Transverse colon (tissue), 4 donors: ENCODE measurements at regions not wholly inside any gene's neighbourhood (a gene's known extent, or its start where the extent isn't known, plus 50 kb on each side); places are given as distances from the start of the nearest gene placed in this dataset.

Source experiments
- DNase-seq: peaks from one replicate; pipeline ENCODE4 v3.0.0-alpha.2; 2019
- H3K27ac ChIP-seq, 4 donors: fragments of 200-600 bp; sonication (generic); 2 replicates each; pipeline ENCODE4 v1.5.1; 2016 to 2018; ENCODE audit warnings: inconsistent platforms in 4 of 4
- H3K27me3 ChIP-seq: fragments of 200-600 bp; sonication (generic); 2 replicates; pipeline ENCODE4 v1.5.1; 2017; ENCODE audit warnings: inconsistent platforms
- H3K36me3 ChIP-seq, 4 donors: fragments of 200-600 bp; sonication (generic); 2 replicates each; pipeline ENCODE4 v1.5.1; 2017 to 2019; ENCODE audit warnings: inconsistent platforms in 4 of 4
- H3K4me1 ChIP-seq, 4 donors: fragments of 200-600 bp; sonication (generic); 2 replicates each; pipeline ENCODE4 v1.5.1; 2017 to 2020; ENCODE audit warnings: inconsistent platforms in 4 of 4
- H3K4me3 ChIP-seq, 4 donors: fragments of 200-600 bp; sonication (generic); 1 replicate in 1 of 4; 2 replicates in 3 of 4; pipeline versions ENCODE4 v1.5.1 to v1.6.1; 2017 to 2019; ENCODE audit warnings: inconsistent platforms in 4 of 4
- H3K9me3 ChIP-seq, 2 donors: fragments of 200-600 bp; sonication (generic); 2 replicates each; pipeline ENCODE4 v1.5.1; 2017 to 2019; ENCODE audit warnings: inconsistent platforms in 2 of 2
- CTCF ChIP-seq, 5 experiments: fragments of 200-600 bp in 3 of 5; fragments of 450-650 bp in 2 of 5; sonication (generic) in 3 of 5; IDR thresholded peaks; 1 replicate in 2 of 5; 2 replicates in 3 of 5; pipeline ENCODE4 v1.5.1; 2016 to 2017; ENCODE audit warnings: antibody characterized with exemption in 5 of 5, inconsistent platforms in 3 of 5, mild to moderate bottlenecking in 2 of 5, moderate library complexity in 1 of 5
- EP300 ChIP-seq: sonication (generic); formaldehyde crosslinking; IDR thresholded peaks from one replicate; pipeline ENCODE4 v1.6.1; 2017; ENCODE audit warnings: antibody characterized with exemption, low read depth
- POLR2A ChIP-seq: fragments of 450-650 bp; IDR thresholded peaks from one replicate; pipeline ENCODE4 v1.6.1; 2016; ENCODE audit warnings: antibody characterized with exemption, mild to moderate bottlenecking, moderate library complexity
- POLR2AphosphoS5 ChIP-seq, 3 donors: sonication (generic); formaldehyde crosslinking; IDR thresholded peaks; one replicate each; pipeline ENCODE4 v1.6.1; 2016; ENCODE audit warnings: antibody characterized with exemption in 3 of 3
- WGBS, 2 donors: methylation state at CpG; one replicate each; pipeline ENCODE4 v1.1.5; 2018; ENCODE audit warnings: low coverage in 1 of 2; 5-methylcytosine and 5-hydroxymethylcytosine counted together
- in situ Hi-C, 4 donors: fragments of 200-750 bp; cut with MboI; loops; one replicate each; pipeline versions ENCODE4 v1.15.0 to v1.15.1; 2017; ENCODE audit warnings: low sequenced_read_pairs in 3 of 4, low pct_ligation_motif_present in 1 of 4, low pct_unique_long_range_greater_than_20kb in 1 of 4
- intact Hi-C: fragments of 100-400 bp; cut with DNase I; formaldehyde crosslinking; loops from one replicate; pipeline ENCODE4 v1.15.1; 2023; ENCODE audit warnings: low total_unique reads

- no peaks in the 10 kb centered on the region for H3K36me3 ChIP-seq
Observed at GRCh38 chr7:156318426-156318825, 322.1 kb upstream of the RNF32 start.

GRCh38 chr7:156309016-156309620 is 331.5 kb upstream of the RNF32 start:
- 75 to 76% methylated on average over 6 to 15 of the region's 15 CpGs for WGBS, 2 donors
- Histone ChIP-seq H3K36me3 (no peaks in the 10 kb centered on the region), H3K9me3 (no peaks in the 10 kb centered on the region), H3K27me3 (no peaks in the 10 kb centered on the region), H3K4me1 (peaks cover 0 to 3% (median 1%) of the 10 kb centered on the region in 4 donors), H3K4me3 (no peak overlapping the region), H3K27ac (no peak overlapping the region)
- TF ChIP-seq CTCF (IDR thresholded peaks at IDR 0.05): no peak
- no peak for TF ChIP-seq POLR2AphosphoS5 (IDR thresholded peaks at IDR 0.05)
- TF ChIP-seq POLR2A: no peak
- no peak for TF ChIP-seq EP300
- in situ Hi-C loops (no loop called here), intact Hi-C loops (no loop called here)
- no peak for DNase-seq

More at GRCh38 chr7:156318426-156318825, 322.1 kb upstream of the RNF32 start:
- H3K4me3 ChIP-seq: no peak overlapping the region
- H3K4me1 ChIP-seq: peaks cover 0 to 6% (median 2%) of the 10 kb centered on the region in 4 donors
- intact Hi-C loops (no loop called here), in situ Hi-C loops (no loop called here)
- H3K27ac ChIP-seq: no peak overlapping the region
- peaks cover 8 to 11% of the 10 kb centered on the region in 2 donors for H3K9me3 ChIP-seq
- WGBS, 2 donors: 94% methylated on average over 18 of the region's 18 CpGs; no CpG with 5 or more reads in 1 of the 2 donors
- TF ChIP-seq EP300: no peak
- no peak for DNase-seq
- H3K27me3 ChIP-seq: no peaks in the 10 kb centered on the region

GRCh38 chr7:156307193-156307592 is 333.4 kb upstream of the RNF32 start:
- WGBS, 2 donors: 40 to 81% methylated on average over 1 to 9 of the region's 9 CpGs
- intact Hi-C loops (no loop called here), in situ Hi-C loops (no loop called here)
- Histone ChIP-seq H3K9me3 (no peaks in the 10 kb centered on the region), H3K27me3 (no peaks in the 10 kb centered on the region), H3K27ac (no peak overlapping the region), H3K36me3 (no peaks in the 10 kb centered on the region), H3K4me3 (no peak overlapping the region), H3K4me1 (no peaks in the 10 kb centered on the region)
- TF ChIP-seq POLR2A: no peak
- no peak for TF ChIP-seq EP300
- no peak for TF ChIP-seq POLR2AphosphoS5 (IDR thresholded peaks at IDR 0.05)
- TF ChIP-seq CTCF (IDR thresholded peaks at IDR 0.05): no peak
- DNase-seq: no peak

- no peak for DNase-seq
- no peak overlapping the region for H3K27ac ChIP-seq
- H3K9me3 ChIP-seq: no peaks in the 10 kb centered on the region
- no peak for TF ChIP-seq POLR2AphosphoS5 (IDR thresholded peaks at IDR 0.05)
- no peak for TF ChIP-seq EP300
- no peak for TF ChIP-seq CTCF (IDR thresholded peaks at IDR 0.05)
- no peak for TF ChIP-seq POLR2A
- H3K36me3 ChIP-seq: no peaks in the 10 kb centered on the region
- in situ Hi-C loops (no loop called here), intact Hi-C loops (loop anchor here (1.0 kb wide), 1 partner anchor 16 kb away; no protein-coding TSS in a partner anchor)
- WGBS, 2 donors: 84% methylated on average over 9 to 10 of the region's 10 CpGs
- no peaks in the 10 kb centered on the region for H3K27me3 ChIP-seq
- H3K4me1 ChIP-seq: no peaks in the 10 kb centered on the region
- no peak overlapping the region for H3K4me3 ChIP-seq
Observed at GRCh38 chr7:156305351-156305750, 335.2 kb upstream of the RNF32 start.

- H3K27ac ChIP-seq: no peak overlapping the region
- WGBS, 2 donors: 71 to 95% methylated on average over 2 of the region's 2 CpGs
- TF ChIP-seq EP300 (no peak), POLR2A (no peak), CTCF (IDR thresholded peaks at IDR 0.05) (no peak), POLR2AphosphoS5 (IDR thresholded peaks at IDR 0.05) (no peak)
- H3K36me3 ChIP-seq: no peaks in the 10 kb centered on the region
- peaks cover 0 to 5% of the 10 kb centered on the region in 2 donors for H3K9me3 ChIP-seq
- H3K4me3 ChIP-seq: no peak overlapping the region
- in situ Hi-C loops (no loop called here), intact Hi-C loops (no loop called here)
- H3K27me3 ChIP-seq: no peaks in the 10 kb centered on the region
- DNase-seq: no peak
- no peaks in the 10 kb centered on the region for H3K4me1 ChIP-seq
Observed at GRCh38 chr7:156282816-156283215, 357.8 kb upstream of the RNF32 start.
